Spinal cord (tissue), 9 donors: ENCODE measurements at regions not wholly inside any gene's neighbourhood (a gene's known extent, or its start where the extent isn't known, plus 50 kb on each side); places are given as distances from the start of the nearest gene placed in this dataset.
"Not testable (repeated sequence)": the region's sequence is repeated elsewhere in the genome, so short reads cannot be mapped to it uniquely, and the experiment has no call there.

Experiments
- DNase-seq, 6 donors: peaks; one replicate each; pipeline versions ENCODE4 v3.0.0 to v3.0.0-alpha.2; 2013 to 2015; ENCODE audit warnings: low spot score in 6 of 6, low read depth in 4 of 6
- H3K27ac ChIP-seq: one replicate; pipeline ENCODE4 v1.5.1; 2013; ENCODE audit warnings: low read depth, low read length, control low read depth
- H3K27me3 ChIP-seq: one replicate; pipeline ENCODE4 v1.6.1; 2013; ENCODE audit warnings: low read length; ENCODE audit not compliant: control insufficient read depth, insufficient read depth
- H3K36me3 ChIP-seq: one replicate; pipeline ENCODE4 v1.6.1; 2013; ENCODE audit warnings: low read length; ENCODE audit not compliant: control insufficient read depth, insufficient read depth
- H3K4me1 ChIP-seq: one replicate; pipeline ENCODE4 v1.6.1; 2013; ENCODE audit warnings: low read length; ENCODE audit not compliant: control insufficient read depth, insufficient read depth
- H3K4me3 ChIP-seq: one replicate; pipeline ENCODE4 v1.5.1; 2013; ENCODE audit warnings: low read depth, low read length, control low read depth
- H3K9me3 ChIP-seq: one replicate; pipeline ENCODE4 v1.6.1; 2013; ENCODE audit warnings: low read length; ENCODE audit not compliant: control insufficient read depth, insufficient read depth
- WGBS: methylation state at CpG from one replicate; pipeline ENCODE4 v1.1.5; 2013; ENCODE audit warnings: missing lambda C conversion rate; ENCODE audit not compliant: insufficient coverage; 5-methylcytosine and 5-hydroxymethylcytosine counted together
- donor health status: healthy.

- DNase-seq = no peak
- Histone ChIP-seq H3K4me3 (no peak overlapping the region), H3K27me3 (no peaks in the 10 kb centered on the region), H3K4me1 (no peaks in the 10 kb centered on the region), H3K27ac (no peak overlapping the region), H3K36me3 (no peaks in the 10 kb centered on the region), H3K9me3 (peaks cover 1% of the 10 kb centered on the region)
- WGBS = 60% methylated on average over 1 of the region's 2 CpGs
Observed at GRCh38 chr15:96144734-96145133, 185.8 kb upstream of the NR2F2 start.

- Histone ChIP-seq H3K4me3 (no peak overlapping the region), H3K36me3 (no peaks in the 10 kb centered on the region), H3K27ac (no peak overlapping the region), H3K9me3 (peaks cover 1% of the 10 kb centered on the region), H3K4me1 (no peaks in the 10 kb centered on the region), H3K27me3 (no peaks in the 10 kb centered on the region)
- whole genome bisulfite sequencing = 57% methylated on average over 1 of the region's 6 CpGs
- DNase-seq = no peak
Observed at GRCh38 chr15:96146726-96147125, 183.8 kb upstream of the NR2F2 start.

- no peak for DNase-seq
- no peaks in the 10 kb centered on the region for H3K36me3 ChIP-seq
- no peak overlapping the region for H3K4me3 ChIP-seq
- H3K27me3 ChIP-seq = no peaks in the 10 kb centered on the region
- peaks cover 1% of the 10 kb centered on the region for H3K9me3 ChIP-seq
- H3K4me1 ChIP-seq = no peaks in the 10 kb centered on the region
- 87% methylated on average over 3 of the region's 3 CpGs for WGBS
- no peak overlapping the region for H3K27ac ChIP-seq
Observed at GRCh38 chr15:96147267-96147666, 183.2 kb upstream of the NR2F2 start.

- Histone ChIP-seq H3K9me3 (peaks cover 1% of the 10 kb centered on the region), H3K27ac (no peak overlapping the region), H3K27me3 (no peaks in the 10 kb centered on the region), H3K4me3 (no peak overlapping the region), H3K4me1 (no peaks in the 10 kb centered on the region), H3K36me3 (no peaks in the 10 kb centered on the region)
- DNase-seq = no peak
- 71% methylated on average over 3 of the region's 7 CpGs for WGBS
Observed at GRCh38 chr15:96150254-96150653, 180.2 kb upstream of the NR2F2 start.

GRCh38 chr15:96151749-96152148 is 178.8 kb upstream of the NR2F2 start:
- DNase-seq, H3K27me3 ChIP-seq, H3K4me1 ChIP-seq, H3K36me3 ChIP-seq, H3K9me3 ChIP-seq, H3K4me3 ChIP-seq, H3K27ac ChIP-seq: not testable (repeated sequence)
- WGBS = 100% methylated on average over 3 of the region's 8 CpGs

GRCh38 chr15:96153929-96154328 is 176.6 kb upstream of the NR2F2 start:
- H3K9me3 ChIP-seq = no peaks in the 10 kb centered on the region
- H3K4me1 ChIP-seq = no peaks in the 10 kb centered on the region
- WGBS = 86% methylated on average over 2 of the region's 2 CpGs
- no peaks in the 10 kb centered on the region for H3K36me3 ChIP-seq
- H3K27ac ChIP-seq = no peak overlapping the region
- H3K4me3 ChIP-seq = no peak overlapping the region
- no peaks in the 10 kb centered on the region for H3K27me3 ChIP-seq
- DNase-seq = no peak

- peak overlapping the region; percentile 10 for H3K27ac ChIP-seq
- H3K4me1 ChIP-seq = no peaks in the 10 kb centered on the region
- no peaks in the 10 kb centered on the region for H3K27me3 ChIP-seq
- peak in 1 of 6 donors; percentile 71 for DNase-seq
- 81% methylated on average over 4 of the region's 5 CpGs for WGBS
- no peak overlapping the region for H3K4me3 ChIP-seq
- H3K36me3 ChIP-seq = no peaks in the 10 kb centered on the region
- H3K9me3 ChIP-seq = no peaks in the 10 kb centered on the region
Observed at GRCh38 chr15:96158938-96159337, 171.6 kb upstream of the NR2F2 start.

- Histone ChIP-seq H3K27me3 (no peaks in the 10 kb centered on the region), H3K4me1 (no peaks in the 10 kb centered on the region), H3K9me3 (no peaks in the 10 kb centered on the region), H3K27ac (no peak overlapping the region), H3K4me3 (no peak overlapping the region), H3K36me3 (no peaks in the 10 kb centered on the region)
- WGBS = 29% methylated on average over 5 of the region's 8 CpGs
- DNase-seq = peak in 1 of 6 donors; percentile 37
Observed at GRCh38 chr15:96160269-96160668, 170.2 kb upstream of the NR2F2 start.

GRCh38 chr15:96160800-96161199 is 169.7 kb upstream of the NR2F2 start:
- no peaks in the 10 kb centered on the region for H3K4me1 ChIP-seq
- no peaks in the 10 kb centered on the region for H3K36me3 ChIP-seq
- no peaks in the 10 kb centered on the region for H3K9me3 ChIP-seq
- no peak for DNase-seq
- H3K27ac ChIP-seq = no peak overlapping the region
- H3K4me3 ChIP-seq = no peak overlapping the region
- no CpG with 5 or more reads among the region's 1 CpG for WGBS
- no peaks in the 10 kb centered on the region for H3K27me3 ChIP-seq

GRCh38 chr15:96162322-96162721 is 168.2 kb upstream of the NR2F2 start:
- no peaks in the 10 kb centered on the region for H3K27me3 ChIP-seq
- H3K36me3 ChIP-seq = no peaks in the 10 kb centered on the region
- H3K4me1 ChIP-seq = no peaks in the 10 kb centered on the region
- no peak for DNase-seq
- no peaks in the 10 kb centered on the region for H3K9me3 ChIP-seq
- H3K4me3 ChIP-seq = no peak overlapping the region
- 100% methylated on average over 1 of the region's 2 CpGs for WGBS
- no peak overlapping the region for H3K27ac ChIP-seq
